Activated T-cell treated with anti-CD3 and anti-CD28 coated beads for 24 hours (primary cell): ENCODE measurements at regions not wholly inside any gene's neighbourhood (a gene's known extent, or its start where the extent isn't known, plus 50 kb on each side); places are given as distances from the start of the nearest gene placed in this dataset.
"Not testable (repeated sequence)": the region's sequence is repeated elsewhere in the genome, so short reads cannot be mapped to it uniquely, and the experiment has no call there.

Experiments used
- DNase-seq: peaks from one replicate; pipeline ENCODE4 v3.0.0-alpha.2; 2020; ENCODE audit warnings: low read depth

- DNase-seq = no peak
Measured at GRCh38 chr22:34319346-34319745, 399.1 kb upstream of the LARGE1 start.

DNA sequence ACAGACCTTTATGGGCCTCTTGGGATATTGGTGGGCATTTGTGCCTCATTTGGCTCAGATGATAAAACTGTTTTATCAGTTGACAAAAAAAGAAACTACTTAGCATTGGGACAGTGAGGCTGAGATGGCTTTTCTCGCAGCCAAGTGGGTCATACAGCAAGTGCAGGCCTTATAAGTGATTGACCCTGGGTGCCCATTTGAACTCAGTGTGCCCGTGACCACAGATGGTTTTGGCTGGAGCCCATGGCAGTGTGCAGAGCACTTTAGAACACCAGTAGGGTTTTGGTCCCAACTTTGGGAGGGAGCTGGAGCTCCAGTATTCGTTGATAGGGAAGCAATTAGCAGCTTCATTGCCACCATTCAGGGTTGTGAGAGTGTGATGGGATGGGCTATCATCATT is 404.5 kb upstream of the LARGE1 start:
- DNase-seq = no peak

DNA sequence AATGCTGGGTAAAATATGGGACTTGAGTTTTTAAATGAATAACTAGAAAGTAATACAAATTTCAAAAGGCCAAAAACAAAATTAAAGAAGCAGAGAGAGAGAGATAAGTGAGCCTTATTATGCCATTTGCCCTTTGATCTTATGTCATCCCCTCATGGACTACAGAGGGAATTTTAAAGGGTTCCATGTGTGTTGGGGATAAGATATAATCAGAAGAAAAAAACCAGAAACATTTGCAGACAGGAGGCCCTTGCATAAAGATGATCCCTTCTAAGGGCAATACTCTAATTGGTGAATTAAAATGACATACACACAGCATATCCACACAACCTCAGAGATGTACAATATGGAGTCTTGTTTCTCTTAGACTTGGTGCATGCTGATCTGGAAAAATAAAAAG is 406.6 kb upstream of the LARGE1 start:
- no peak for DNase-seq

DNA sequence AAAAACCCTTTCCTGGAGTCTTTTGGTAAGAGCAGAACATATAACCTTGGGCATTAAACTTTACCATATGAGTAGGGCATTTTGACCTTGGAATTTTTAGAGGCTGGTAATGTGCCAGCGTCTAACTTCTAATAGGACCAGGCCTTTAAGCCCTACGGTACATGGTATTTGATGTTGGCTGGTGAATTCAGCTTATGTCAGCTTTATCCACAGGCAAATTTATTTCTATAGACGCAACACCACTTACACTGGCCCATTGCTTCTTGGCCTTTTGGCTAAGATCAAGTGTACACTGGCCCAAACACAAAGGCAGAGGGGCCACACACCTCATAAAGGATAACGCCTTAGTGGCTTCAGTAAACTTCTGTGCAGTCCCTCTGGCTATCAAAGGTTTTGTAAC is 410.2 kb upstream of the LARGE1 start:
- DNase-seq = no peak

DNA sequence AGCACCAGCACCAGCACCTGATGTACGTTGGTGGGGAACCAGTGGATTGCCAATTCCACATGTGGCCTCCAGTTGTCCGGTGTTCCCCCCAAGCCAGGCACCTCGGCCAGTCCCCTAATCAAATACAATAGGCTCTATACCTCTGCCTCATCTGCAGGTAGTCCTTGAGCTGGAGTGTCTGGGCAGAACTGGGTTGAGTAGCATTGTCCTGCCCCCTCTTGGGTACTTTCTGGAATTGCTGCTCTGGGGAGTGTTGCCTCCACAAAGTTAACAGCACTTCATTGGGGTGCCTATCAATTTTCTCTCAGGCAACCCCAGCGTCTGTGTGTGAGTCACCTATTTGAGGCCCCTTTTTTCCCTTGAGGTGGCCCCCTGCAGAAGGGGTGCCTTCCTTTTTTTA is 413.0 kb upstream of the LARGE1 start:
- DNase-seq = no peak

- DNase-seq = no peak
Measured at GRCh38 chr22:34334893-34335292, 414.6 kb upstream of the LARGE1 start.

DNA sequence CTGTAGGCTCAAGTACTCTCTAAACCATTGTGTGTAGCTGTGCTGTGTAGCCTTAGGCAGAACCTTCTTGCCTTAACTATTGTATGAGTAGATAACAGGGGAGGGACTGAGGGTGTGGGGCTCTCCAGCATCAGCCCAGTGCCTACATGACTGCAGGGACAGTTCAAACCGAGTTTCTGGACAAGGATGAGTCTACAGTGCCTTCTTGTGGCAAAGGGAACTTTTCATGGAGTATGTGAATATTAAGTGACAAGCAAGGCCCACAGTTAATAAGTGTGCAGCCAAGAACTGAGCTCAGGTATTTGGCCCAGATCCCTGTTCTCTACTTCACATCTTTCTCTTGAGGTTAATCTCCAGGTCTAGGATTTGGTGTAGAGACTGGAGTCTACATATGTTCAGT is 424.4 kb upstream of the LARGE1 start:
- DNase-seq = no peak

GRCh38 chr22:34354071-34354817 is 434.0 kb upstream of the LARGE1 start:
- DNase-seq = no peak

GRCh38 chr22:34356481-34356880 is 436.2 kb upstream of the LARGE1 start:
- no peak for DNase-seq

DNA sequence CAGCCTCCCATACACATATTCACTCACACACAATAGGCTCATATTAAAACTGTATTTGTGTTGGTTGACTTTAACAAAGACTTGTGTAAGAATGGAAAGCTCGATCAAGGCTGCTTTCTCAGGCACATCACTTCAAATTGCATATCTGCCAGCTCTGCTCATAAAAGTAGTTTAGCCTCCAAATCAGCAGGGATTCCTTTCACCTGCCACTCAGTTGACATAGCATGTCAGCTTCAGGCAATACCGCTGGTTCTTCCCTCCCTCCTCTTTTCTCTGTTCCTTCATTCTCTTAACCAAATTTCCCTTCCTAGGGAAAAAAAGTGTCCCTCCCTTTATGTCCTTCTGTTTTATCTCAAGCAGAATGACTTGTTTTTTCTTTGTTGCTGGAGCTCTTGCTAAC is 450.4 kb upstream of the LARGE1 start:
- DNase-seq = no peak

- no peak for DNase-seq
Measured at GRCh38 chr22:34379825-34380224, 459.5 kb upstream of the LARGE1 start.

DNA sequence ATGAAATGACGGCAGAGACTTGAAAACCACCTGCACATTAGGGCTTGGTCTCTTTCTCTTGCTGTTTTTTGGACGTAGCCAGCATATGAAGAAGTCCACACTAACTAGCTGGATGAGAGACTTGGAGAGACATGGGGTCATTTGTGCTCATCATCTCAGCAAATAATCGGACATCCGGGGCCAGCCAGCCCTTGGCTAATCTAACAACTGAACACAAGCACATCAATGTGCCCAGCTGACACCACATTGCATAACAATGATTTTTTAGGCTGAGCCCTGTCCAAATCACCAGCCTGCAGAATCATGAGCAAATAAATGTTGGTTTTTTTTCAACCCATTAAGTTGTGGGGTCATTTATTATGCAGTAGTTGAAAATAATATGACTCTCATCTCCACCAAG is 460.3 kb upstream of the LARGE1 start:
- DNase-seq = no peak

DNA sequence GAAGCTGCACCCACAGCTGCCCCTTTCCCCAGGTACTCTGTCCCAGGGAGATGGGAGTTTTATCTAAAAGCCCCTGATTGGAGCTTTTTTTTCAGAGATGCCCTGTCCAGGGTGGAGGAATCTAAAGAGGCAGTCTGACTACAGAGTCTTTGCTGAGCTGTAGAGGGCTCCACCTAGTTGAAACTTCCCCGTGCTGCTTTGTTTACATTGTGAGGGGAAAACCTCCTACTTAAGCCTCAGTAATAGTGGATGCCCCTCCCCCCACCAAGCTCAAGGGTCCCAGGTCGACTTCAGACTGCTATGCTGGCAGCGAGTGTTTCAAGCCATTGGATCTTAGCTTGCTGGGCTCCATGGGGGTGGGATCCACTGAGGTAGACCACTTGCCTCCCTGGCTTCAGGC is 470.1 kb upstream of the LARGE1 start:
- no peak for DNase-seq

GRCh38 chr22:34395370-34395769 is 475.1 kb upstream of the LARGE1 start:
- DNase-seq = no peak

DNA sequence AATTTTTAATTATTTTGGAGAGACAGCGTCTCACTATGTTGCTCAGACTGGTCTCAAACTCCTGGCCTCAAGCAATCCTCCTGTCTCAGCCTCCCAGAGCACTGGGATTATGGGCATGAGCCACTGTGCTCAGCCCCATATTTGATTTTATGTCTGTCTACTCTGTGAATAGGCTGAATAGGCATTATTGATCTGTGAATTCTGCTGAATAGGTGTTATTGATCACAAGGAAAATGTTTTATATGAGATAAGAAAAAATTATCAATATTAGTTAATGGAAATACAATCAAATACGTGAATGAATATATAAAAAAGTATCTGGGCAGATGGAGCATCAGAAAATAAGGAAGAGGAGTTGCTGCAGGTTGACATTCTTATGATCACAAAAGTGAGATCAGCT is 483.4 kb upstream of the LARGE1 start:
- no peak for DNase-seq

GRCh38 chr22:34410111-34410510 is 489.8 kb upstream of the LARGE1 start:
- DNase-seq = no peak

DNA sequence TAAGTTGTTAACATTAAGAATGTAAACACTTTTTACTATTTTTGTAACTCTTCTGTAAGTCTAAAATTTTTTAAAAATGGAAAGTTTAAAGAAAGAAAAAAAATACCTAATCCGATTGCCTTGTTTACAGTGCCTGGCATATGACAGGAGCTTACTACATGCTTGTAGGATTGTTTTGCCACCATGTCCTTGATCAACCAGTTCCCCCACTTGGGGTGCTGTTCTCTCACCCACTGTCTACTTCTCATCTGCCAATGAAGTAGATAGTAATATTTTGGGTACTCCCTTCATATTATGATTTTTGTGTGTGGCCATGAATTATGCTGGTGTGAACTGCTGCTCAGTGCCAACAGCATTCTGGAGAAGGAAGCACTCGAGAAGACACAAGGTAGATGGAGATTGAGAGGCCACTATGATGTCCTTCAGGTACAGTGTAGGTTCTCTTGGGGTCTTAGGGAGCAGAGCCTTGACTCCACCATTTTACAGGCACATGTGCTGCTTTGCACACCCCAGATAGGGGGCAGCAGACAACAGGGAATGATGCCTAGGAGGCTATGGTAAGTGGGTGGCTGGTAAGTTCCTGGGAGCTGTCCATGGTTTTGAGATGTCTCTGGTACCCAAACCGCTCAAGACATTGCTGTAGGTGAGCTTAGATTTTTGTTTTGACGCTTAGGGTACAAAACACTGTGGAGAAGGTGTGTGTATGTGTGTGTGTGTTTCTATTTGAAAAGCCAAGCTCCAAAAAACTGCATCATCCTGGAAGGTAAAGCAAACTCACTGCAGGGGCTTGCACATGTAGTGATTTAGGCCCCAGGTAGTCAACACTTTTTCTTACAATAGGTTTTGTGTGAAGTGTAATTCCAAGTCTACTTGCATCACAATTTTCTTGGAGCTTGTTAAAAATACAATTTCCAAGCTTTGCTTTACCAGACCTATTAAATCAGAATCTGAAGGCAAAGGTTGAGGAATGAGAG is 494.5 kb upstream of the LARGE1 start:
- no peak for DNase-seq

GRCh38 chr22:34416022-34416860 is 496.0 kb upstream of the LARGE1 start:
- DNase-seq = no peak

- DNase-seq = not testable (repeated sequence)
Measured at GRCh38 chr22:34422948-34423347, 502.7 kb upstream of the LARGE1 start.

DNA sequence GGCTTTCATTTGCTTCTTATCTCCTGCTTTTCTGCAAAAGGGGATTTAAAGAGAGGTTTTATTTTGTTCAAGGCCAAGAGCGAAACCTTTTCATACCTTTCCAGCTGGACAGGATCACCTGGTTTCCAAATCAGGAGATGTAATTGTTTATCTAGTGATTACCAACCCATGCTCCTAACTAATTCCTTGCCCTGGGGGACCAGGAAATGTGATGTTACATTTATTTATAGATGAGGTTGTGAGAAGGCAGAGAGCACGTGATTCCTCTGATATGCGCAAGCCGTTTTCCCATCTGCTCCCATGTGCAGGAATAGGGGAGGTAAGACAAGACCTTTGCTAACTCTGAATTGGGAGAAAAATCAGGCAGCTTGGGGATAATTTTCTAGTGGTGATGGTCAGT is 507.2 kb upstream of the LARGE1 start:
- no peak for DNase-seq

DNA sequence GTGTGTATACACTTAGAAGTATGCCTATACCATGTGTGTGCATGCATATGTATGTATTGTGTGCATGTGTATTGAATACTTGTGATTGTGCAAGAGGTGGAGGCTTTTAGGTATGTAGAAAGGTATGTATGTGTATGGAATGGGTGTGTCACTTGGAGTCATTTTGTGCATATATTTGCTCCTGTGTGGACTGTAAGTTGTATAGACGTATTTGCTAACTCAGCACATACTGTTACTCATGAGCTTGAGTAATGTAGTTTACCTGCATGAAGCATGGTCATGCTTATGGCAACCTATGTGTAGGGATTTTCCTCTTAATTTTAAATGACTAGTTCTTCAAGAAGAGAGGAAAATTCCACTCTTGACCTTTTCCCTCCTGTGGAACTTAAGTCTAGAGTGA is 507.6 kb upstream of the LARGE1 start:
- no peak for DNase-seq

DNA sequence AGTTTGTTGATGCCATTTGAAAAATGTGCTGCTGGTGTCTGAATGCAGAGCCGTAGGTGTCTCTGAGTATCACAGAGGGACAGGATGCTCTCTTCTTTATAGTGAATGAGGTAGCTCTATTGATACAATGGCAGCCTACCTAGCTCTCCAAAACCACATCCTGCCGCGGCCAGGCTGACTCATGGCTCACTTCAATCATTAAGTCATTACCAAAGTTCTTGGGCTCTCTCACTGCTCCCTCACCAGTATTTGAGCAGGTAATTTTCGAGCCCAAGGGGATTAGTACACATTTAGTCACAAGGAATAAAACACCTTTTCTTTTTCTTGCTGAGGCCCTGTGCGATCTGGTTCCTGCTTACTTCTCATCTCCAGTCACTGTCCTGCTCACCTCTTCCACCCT is 509.0 kb upstream of the LARGE1 start:
- DNase-seq = no peak
